HFF-Myc (cell line): ENCODE measurements at regions not wholly inside any gene's neighbourhood (a gene's known extent, or its start where the extent isn't known, plus 50 kb on each side); places are given as distances from the start of the nearest gene placed in this dataset.
"Not testable (repeated sequence)": the region's sequence is repeated elsewhere in the genome, so short reads cannot be mapped to it uniquely, and the experiment has no call there.

ENCODE experiments used
- DNase-seq: peaks from one replicate; pipeline ENCODE4 v3.0.0-alpha.2; 2011; ENCODE audit warnings: low read depth; ENCODE audit errors: extremely low read depth
- H3K4me3 ChIP-seq: replicated peaks from 2 replicates; pipeline ENCODE4 v1.5.1; 2011; ENCODE audit warnings: low read depth, mild to moderate bottlenecking, control low read depth, low read length
- CTCF ChIP-seq: IDR thresholded peaks from 2 replicates; pipeline ENCODE4 v1.5.1; 2012; ENCODE audit warnings: mild to moderate bottlenecking, low read depth, low read length, control low read depth; ENCODE audit errors: missing control alignments

GRCh38 chr16:29158785-29159184 is 173.9 kb downstream of the LAT start:
- no peak for TF ChIP-seq CTCF
- no peak for DNase-seq
- no peak overlapping the region for H3K4me3 ChIP-seq

GRCh38 chr16:29158031-29158784 is 173.4 kb downstream of the LAT start:
- DNase-seq: not testable (repeated sequence)

GRCh38 chr16:29157051-29157923 is 172.4 kb downstream of the LAT start:
- DNase-seq: peak; percentile 89
- H3K4me3 ChIP-seq: not testable (repeated sequence)

More at GRCh38 chr16:29158031-29158784, 173.4 kb downstream of the LAT start:
- H3K4me3 ChIP-seq: not testable (repeated sequence)

- H3K4me3 ChIP-seq: no peak overlapping the region
- DNase-seq: no peak
- TF ChIP-seq CTCF: no peak
Measured at GRCh38 chr16:29156511-29156910, 171.7 kb downstream of the LAT start.

GRCh38 chr16:29155866-29156200 is 171.0 kb downstream of the LAT start:
- DNase-seq, H3K4me3 ChIP-seq: not testable (repeated sequence)

- DNase-seq, H3K4me3 ChIP-seq: not testable (repeated sequence)
Measured at GRCh38 chr16:29155131-29155865, 170.4 kb downstream of the LAT start.

GRCh38 chr16:29154676-29155121 is 169.8 kb downstream of the LAT start:
- no peak for DNase-seq
- TF ChIP-seq CTCF: no peak
- H3K4me3 ChIP-seq: no peak overlapping the region

- H3K4me3 ChIP-seq: no peak overlapping the region
Measured at GRCh38 chr16:29154088-29154487, 169.2 kb downstream of the LAT start.

GRCh38 chr16:29153307-29153706 is 168.5 kb downstream of the LAT start:
- not testable (repeated sequence) for H3K4me3 ChIP-seq, DNase-seq

More at GRCh38 chr16:29154088-29154487, 169.2 kb downstream of the LAT start:
- no peak for DNase-seq
- no peak for TF ChIP-seq CTCF

GRCh38 chr16:29152544-29153031 is 167.7 kb downstream of the LAT start:
- not testable (repeated sequence) for DNase-seq, H3K4me3 ChIP-seq
